ENCODE measurements at regions not wholly inside any gene's neighbourhood (a gene's known extent, or its start where the extent isn't known, plus 50 kb on each side); places are given as distances from the start of the nearest gene placed in this dataset.
"Not testable (repeated sequence)": the region's sequence is repeated elsewhere in the genome, so short reads cannot be mapped to it uniquely, and the experiment has no call there.

GRCh38 chr5:60473654-60474053 is 226.3 kb downstream of the DEPDC1B start:
- no peak overlapping the region for H2AFZ ChIP-seq (ENCODE audit: control insufficient read depth, low read depth, low read length)
- no peak overlapping the region for H3K4me2 ChIP-seq (ENCODE audit: control insufficient read depth, insufficient read depth)
- H3K27ac ChIP-seq (ENCODE audit: control insufficient read depth, insufficient read depth): no peak overlapping the region
- no peak for TF ChIP-seq ATF2 (IDR thresholded peaks at IDR 0.05; ENCODE audit: low read length)
- TF ChIP-seq PAX8 (IDR thresholded peaks at IDR 0.05): no peak
- TF ChIP-seq HCFC1 (IDR thresholded peaks at IDR 0.05; ENCODE audit: low read length): no peak
- no peak for TF ChIP-seq PKNOX1 (IDR thresholded peaks at IDR 0.05)
- no peak for TF ChIP-seq SP1 (IDR thresholded peaks at IDR 0.05; ENCODE audit: low read depth, low read length)
- no peaks in the 10 kb centered on the region for H3K4me1 ChIP-seq (ENCODE audit: control insufficient read depth, insufficient read depth, low read length)
- H3K36me3 ChIP-seq (ENCODE audit: control insufficient read depth in 2 of 2, insufficient read depth in 2 of 2, low read length in 1 of 2): no peaks in the 10 kb centered on the region
- no peaks in the 10 kb centered on the region for H3K79me2 ChIP-seq (ENCODE audit: control insufficient read depth, insufficient read depth, low read length)
- RAD21 ChIA-PET (ENCODE audit: unreplicated experiment): no interaction called here
- CTCF ChIA-PET: no interaction called here
- H3K4me3 ChIP-seq: no peak overlapping the region
- POLR2A ChIA-PET: no interaction called here
- FAIRE-seq (no peak), ATAC-seq (no peak), DNase-seq (ENCODE audit: low read depth, low spot score) (no peak)
- H4K20me1 ChIP-seq (ENCODE audit: control insufficient read depth, insufficient read depth): no peaks in the 10 kb centered on the region
- no peaks in the 10 kb centered on the region for H3K27me3 ChIP-seq (replicated peaks in 1 of 2; ENCODE audit: control insufficient read depth in 2 of 2, insufficient read depth in 2 of 2, low read length in 1 of 2)
- 93% methylated on average over 3 of the region's 3 CpGs for WGBS (ENCODE audit: insufficient coverage, insufficient replicate concordance, low lambda C conversion rate, missing lambda C conversion rate)
- intact Hi-C loops (cut with micrococcal nuclease; ENCODE audit: unreplicated experiment): no loop called here
- BruUV-seq (replicated peaks): no TSS peak
- in situ Hi-C loops (cut with MboI): no loop called here
- no peaks in the 10 kb centered on the region; the same call in 2 of the 3 replicates for H3K9me3 ChIP-seq (replicated peaks; ENCODE audit: control insufficient read depth, insufficient read depth, low read length)
- SMC1A ChIA-PET (ENCODE audit: uncharacterized antibody, unreplicated experiment): interaction anchor here (1.4 kb wide), 1 partner anchor 8 kb away, joined by 3 read pairs; no protein-coding TSS in a partner anchor
- no peak overlapping the region for H3K9ac ChIP-seq (ENCODE audit: control insufficient read depth, insufficient read depth, low read length)

- H3K4me3 ChIP-seq; H3K9ac ChIP-seq (ENCODE audit: control insufficient read depth, insufficient read depth, low read length); H3K4me2 ChIP-seq (ENCODE audit: control insufficient read depth, insufficient read depth); RAD21 ChIA-PET (ENCODE audit: unreplicated experiment); H2AFZ ChIP-seq (ENCODE audit: control insufficient read depth, low read depth, low read length); BruUV-seq (replicated peaks); DNase-seq (ENCODE audit: low read depth, low spot score); H3K4me1 ChIP-seq (ENCODE audit: control insufficient read depth, insufficient read depth, low read length); H3K9me3 ChIP-seq (replicated peaks; ENCODE audit: control insufficient read depth, insufficient read depth, low read length); H3K27me3 ChIP-seq (replicated peaks in 1 of 2; ENCODE audit: control insufficient read depth in 2 of 2, insufficient read depth in 2 of 2, low read length in 1 of 2); H3K36me3 ChIP-seq (ENCODE audit: control insufficient read depth in 2 of 2, insufficient read depth in 2 of 2, low read length in 1 of 2); FAIRE-seq; ATAC-seq; H3K79me2 ChIP-seq (ENCODE audit: control insufficient read depth, insufficient read depth, low read length); intact Hi-C loops (cut with micrococcal nuclease; ENCODE audit: unreplicated experiment); H3K27ac ChIP-seq (ENCODE audit: control insufficient read depth, insufficient read depth); H4K20me1 ChIP-seq (ENCODE audit: control insufficient read depth, insufficient read depth); in situ Hi-C loops (cut with MboI): not testable (repeated sequence)
- SMC1A ChIA-PET (ENCODE audit: uncharacterized antibody, unreplicated experiment): interaction anchor here (1.4 kb wide), 1 partner anchor 8 kb away, joined by 3 read pairs; no protein-coding TSS in a partner anchor
- CTCF ChIA-PET: interaction anchor here (0.6 kb wide), 1 partner anchor 571 kb away, joined by 4 read pairs; no protein-coding TSS in a partner anchor
- POLR2A ChIA-PET: interaction anchor here (0.8 kb wide), 1 partner anchor 40 kb away, joined by 9 read pairs; no protein-coding TSS in a partner anchor
Observed at GRCh38 chr5:60473027-60473426, 226.9 kb downstream of the DEPDC1B start.
